GM12865 (cell line): ENCODE measurements at regions not wholly inside any gene's neighbourhood (a gene's known extent, or its start where the extent isn't known, plus 50 kb on each side); places are given as distances from the start of the nearest gene placed in this dataset.
A peak's percentile ranks its signal among the peaks of the same experiment; 100 is the strongest.
"Not testable (repeated sequence)": the region's sequence is repeated elsewhere in the genome, so short reads cannot be mapped to it uniquely, and the experiment has no call there.

Source experiments
- DNase-seq: peaks from one replicate; pipeline ENCODE4 v3.0.0; 2010; ENCODE audit warnings: low read depth
- H3K4me3 ChIP-seq: 2 replicates; pipeline ENCODE4 v1.5.1; 2011; ENCODE audit warnings: mild to moderate bottlenecking, low read depth, low read length, control low read depth
- TF ChIP-seq, protein P1 (sequence below): IDR thresholded peaks from 2 replicates; pipeline ENCODE4 v1.5.1; 2011; ENCODE audit warnings: low read length, control low read depth, low read depth, inconsistent platforms; ENCODE audit not compliant: insufficient read depth; ENCODE audit errors: missing control alignments

DNA sequence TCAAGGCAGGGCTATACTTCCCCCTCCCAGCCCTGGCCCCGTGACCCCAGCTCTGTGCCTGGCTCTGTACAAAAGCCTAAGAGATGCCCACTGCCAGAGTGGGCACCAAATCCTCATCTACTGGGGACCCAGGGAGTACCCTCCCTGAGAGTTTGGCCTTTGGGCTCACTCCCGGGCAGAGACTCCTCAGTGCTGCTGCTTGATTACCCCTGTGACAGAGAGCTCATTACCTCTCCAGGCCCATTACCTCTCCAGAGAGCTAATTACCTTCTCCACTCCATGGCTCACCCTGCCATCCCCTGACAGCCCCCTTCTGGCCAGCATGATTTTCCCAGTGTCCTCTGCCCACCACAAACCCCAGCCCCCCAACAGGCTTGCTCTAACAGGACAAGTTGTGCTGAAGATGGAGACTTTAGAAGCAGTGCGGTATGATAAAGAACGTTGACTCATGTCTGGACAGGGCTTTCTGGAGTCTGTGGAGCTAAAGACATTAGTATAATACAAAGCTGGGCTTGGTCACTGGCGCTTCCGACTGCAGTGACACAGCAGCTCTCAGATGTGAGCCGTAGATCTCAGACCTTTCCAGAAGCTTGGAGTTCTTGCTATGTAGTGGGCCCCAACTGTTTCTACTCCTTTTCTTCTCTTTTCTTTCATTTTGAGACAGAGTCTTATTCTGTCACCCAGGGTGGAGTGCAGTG is 111.3 kb upstream of the KCTD7 start:
- DNase-seq: no peak
- no peak overlapping the region for H3K4me3 ChIP-seq
- TF ChIP-seq, protein P1, sequence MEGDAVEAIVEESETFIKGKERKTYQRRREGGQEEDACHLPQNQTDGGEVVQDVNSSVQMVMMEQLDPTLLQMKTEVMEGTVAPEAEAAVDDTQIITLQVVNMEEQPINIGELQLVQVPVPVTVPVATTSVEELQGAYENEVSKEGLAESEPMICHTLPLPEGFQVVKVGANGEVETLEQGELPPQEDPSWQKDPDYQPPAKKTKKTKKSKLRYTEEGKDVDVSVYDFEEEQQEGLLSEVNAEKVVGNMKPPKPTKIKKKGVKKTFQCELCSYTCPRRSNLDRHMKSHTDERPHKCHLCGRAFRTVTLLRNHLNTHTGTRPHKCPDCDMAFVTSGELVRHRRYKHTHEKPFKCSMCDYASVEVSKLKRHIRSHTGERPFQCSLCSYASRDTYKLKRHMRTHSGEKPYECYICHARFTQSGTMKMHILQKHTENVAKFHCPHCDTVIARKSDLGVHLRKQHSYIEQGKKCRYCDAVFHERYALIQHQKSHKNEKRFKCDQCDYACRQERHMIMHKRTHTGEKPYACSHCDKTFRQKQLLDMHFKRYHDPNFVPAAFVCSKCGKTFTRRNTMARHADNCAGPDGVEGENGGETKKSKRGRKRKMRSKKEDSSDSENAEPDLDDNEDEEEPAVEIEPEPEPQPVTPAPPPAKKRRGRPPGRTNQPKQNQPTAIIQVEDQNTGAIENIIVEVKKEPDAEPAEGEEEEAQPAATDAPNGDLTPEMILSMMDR: no peak

DNA sequence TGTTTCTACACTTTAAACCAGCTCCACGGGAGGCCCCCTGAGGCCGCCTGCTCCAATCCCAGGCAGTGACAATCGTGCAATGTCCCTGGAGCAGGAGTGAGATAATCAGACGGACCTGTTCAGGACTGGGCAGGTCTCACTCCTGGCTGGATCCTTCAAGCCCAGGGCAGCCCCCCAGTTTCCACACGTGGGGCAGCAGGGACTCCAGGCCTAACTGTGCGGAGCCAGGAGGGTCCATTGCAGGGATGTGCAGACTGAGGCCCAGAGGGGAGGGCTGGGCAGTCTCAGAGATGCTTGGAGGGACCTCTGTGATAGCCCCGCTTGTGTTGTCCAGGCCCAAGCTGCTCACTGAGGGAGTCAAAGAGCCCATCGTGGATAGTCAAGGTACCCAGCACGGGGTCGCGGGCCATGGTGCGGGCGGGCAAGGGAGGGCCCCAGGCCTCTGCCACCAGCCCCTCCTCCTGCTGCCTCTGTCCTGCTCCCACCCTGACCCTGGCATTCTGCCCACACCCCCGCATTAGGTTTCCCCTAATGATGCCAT is 110.5 kb upstream of the KCTD7 start:
- no peak overlapping the region for H3K4me3 ChIP-seq
- DNase-seq: no peak
- TF ChIP-seq, protein P1: no peak

DNA sequence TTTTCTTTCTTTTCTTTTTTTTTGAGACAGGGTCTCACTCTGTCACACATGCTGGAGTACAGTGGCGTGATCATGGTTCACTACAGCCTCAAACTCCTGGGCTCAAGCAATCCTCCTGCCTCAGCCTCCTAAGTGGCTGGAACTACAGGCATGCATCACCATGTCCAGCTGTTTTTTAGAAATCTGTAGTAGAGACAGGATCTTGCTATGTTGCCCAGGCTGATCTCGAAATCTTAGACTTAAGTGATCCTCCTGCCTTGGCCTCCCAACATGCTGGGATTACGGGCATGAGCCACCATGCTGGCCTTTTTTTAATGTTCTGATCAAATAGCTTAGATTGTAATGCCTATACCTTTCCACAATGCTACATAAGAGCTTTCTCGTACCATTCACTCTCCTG is 107.0 kb upstream of the KCTD7 start:
- H3K4me3 ChIP-seq: no peak overlapping the region
- TF ChIP-seq, protein P1: no peak
- DNase-seq: no peak

DNA sequence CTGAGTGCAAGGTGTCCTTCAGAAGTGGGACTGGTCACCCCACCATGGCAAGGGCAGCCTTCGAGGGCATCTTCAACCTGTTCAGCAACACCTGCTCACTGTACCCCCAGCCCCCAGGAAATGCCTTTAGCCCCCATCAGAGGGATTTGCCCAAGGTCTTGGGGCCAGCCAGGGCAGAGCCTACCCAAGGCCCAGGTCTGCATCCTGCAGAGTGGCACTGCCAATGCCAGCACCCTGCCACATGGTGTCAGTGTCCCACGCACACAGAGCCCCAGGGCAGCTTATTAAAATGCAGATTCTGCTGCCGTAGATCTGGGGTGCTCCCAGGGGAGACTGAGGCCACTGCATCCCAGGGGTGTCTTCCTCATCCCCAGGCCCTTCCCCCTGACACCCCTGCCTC is 106.2 kb upstream of the KCTD7 start:
- TF ChIP-seq, protein P1: peak; percentile 27
- no peak overlapping the region for H3K4me3 ChIP-seq
- peak; percentile 32 for DNase-seq

DNA sequence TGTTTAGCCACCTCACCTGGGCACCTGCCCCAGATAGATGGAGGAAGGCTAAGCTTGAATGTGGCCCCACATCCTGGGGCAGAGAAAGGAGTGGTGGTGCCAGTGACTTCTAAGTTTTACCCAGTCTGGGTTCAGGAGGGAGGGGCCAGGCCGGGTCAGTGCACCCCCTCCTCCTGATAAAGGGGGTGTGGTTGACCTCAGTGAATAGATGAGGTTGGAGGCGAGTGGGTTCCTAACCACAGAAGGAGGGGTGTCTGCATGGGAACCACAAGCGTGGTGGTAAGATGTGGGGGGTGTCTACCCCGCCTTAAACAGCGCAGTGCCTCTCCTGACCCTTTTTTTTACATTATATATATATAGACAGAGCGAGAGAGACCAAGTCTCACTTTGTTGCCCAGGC is 105.3 kb upstream of the KCTD7 start:
- no peak overlapping the region for H3K4me3 ChIP-seq
- DNase-seq: no peak
- TF ChIP-seq, protein P1: no peak

DNA sequence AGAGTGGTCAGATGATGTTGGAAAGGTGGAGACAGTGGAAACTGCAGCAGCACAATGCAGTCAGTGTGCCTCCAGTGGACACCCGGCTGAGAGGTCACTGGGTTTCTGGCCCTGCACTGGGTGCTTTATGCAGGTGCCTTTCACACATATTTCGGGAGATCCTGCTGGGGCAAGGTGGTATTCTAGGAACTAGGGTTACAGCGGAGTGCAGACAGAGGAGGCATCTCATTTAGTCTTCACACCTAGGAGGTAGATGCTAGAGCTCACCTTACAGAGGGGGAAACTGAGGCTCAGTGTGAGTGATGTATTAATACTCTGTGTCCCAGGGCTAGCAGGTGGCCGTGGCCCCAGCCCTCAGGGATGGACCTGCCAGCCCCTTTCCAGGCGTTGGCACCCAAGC is 103.9 kb upstream of the KCTD7 start:
- TF ChIP-seq, protein P1: no peak
- no peak overlapping the region for H3K4me3 ChIP-seq
- DNase-seq: no peak

DNA sequence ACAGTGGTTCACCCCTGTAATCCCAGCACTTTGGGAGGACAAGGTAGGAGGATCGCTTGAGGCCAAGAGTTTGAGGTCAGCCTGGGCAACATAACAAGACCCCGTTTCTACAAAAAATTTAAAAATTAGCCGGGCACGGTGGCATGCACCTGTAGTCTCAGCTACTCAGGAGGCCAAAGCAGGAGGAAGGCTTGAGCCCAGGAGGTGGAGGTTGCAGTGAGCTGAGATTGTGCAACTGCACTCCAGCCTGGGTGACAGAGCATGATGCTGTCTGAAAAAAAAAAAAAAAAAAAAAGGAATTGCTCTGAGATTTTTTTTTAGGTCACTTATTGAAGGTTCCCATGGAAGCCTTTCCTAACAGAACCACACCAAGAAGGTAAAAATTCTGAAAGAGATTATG is 101.9 kb upstream of the KCTD7 start:
- H3K4me3 ChIP-seq, DNase-seq: not testable (repeated sequence)
